SK-N-SH treated with all-trans-retinoic acid at 6 μM for 48 hours (cell line): ENCODE measurements at regions not wholly inside any gene's neighbourhood (a gene's known extent, or its start where the extent isn't known, plus 50 kb on each side); places are given as distances from the start of the nearest gene placed in this dataset.

Experiments used
- ARNTL ChIP-seq: fragments of 450-650 bp; formaldehyde crosslinking; IDR thresholded peaks from 2 replicates; pipeline ENCODE4 v1.5.0; 2020; ENCODE audit warnings: low read depth, mild to moderate bottlenecking, moderate library complexity, borderline replicate concordance
- CSDC2 ChIP-seq: fragments of 250-450 bp; sonication (Bioruptor Pico); IDR thresholded peaks from 2 replicates; pipeline ENCODE4 v1.5.0; 2020; ENCODE audit warnings: mild to moderate bottlenecking, moderate library complexity
- ESRRG ChIP-seq: fragments of 250-450 bp; sonication (Bioruptor Pico); IDR thresholded peaks from 2 replicates; pipeline ENCODE4 v1.6.1; 2021; ENCODE audit warnings: mild to moderate bottlenecking
- OSR1 ChIP-seq: fragments of 250-450 bp; sonication (Bioruptor Pico); IDR thresholded peaks from 2 replicates; pipeline ENCODE4 v1.8.0; 2022; ENCODE audit warnings: moderate library complexity, mild to moderate bottlenecking, inconsistent platforms
- PPARA ChIP-seq: fragments of 250-450 bp; sonication (Bioruptor Pico); IDR thresholded peaks from 2 replicates; pipeline ENCODE4 v1.5.0; 2020; ENCODE audit warnings: mild to moderate bottlenecking, borderline replicate concordance
- RARB ChIP-seq: fragments of 250-450 bp; sonication (Bioruptor Pico); IDR thresholded peaks from 2 replicates; pipeline ENCODE4 v1.8.0; 2021; ENCODE audit warnings: mild to moderate bottlenecking, moderate library complexity
- ZFP30 ChIP-seq: fragments of 450-650 bp; formaldehyde crosslinking; IDR thresholded peaks from 2 replicates; pipeline ENCODE4 v1.5.0; 2022; ENCODE audit warnings: mild to moderate bottlenecking, moderate library complexity
- ZNF70 ChIP-seq: fragments of 450-650 bp; formaldehyde crosslinking; IDR thresholded peaks from 2 replicates; pipeline ENCODE4 v1.5.0; 2020; ENCODE audit warnings: mild to moderate bottlenecking, moderate library complexity
- ZNF8 ChIP-seq: fragments of 450-650 bp; formaldehyde crosslinking; IDR thresholded peaks from 2 replicates; pipeline ENCODE4 v1.5.0; 2020; ENCODE audit warnings: mild to moderate bottlenecking, moderate library complexity
- TF ChIP-seq, protein P1 (sequence below): fragments of 250-450 bp; sonication (Bioruptor Pico); IDR thresholded peaks from 2 replicates; pipeline ENCODE4 v1.8.0; 2020; ENCODE audit warnings: mild to moderate bottlenecking, moderate library complexity, borderline replicate concordance
- TF ChIP-seq, protein P2 (sequence below): fragments of 250-450 bp; sonication (Bioruptor Pico); IDR thresholded peaks from 2 replicates; pipeline ENCODE4 v1.5.0; 2020; ENCODE audit warnings: mild to moderate bottlenecking, moderate library complexity
- TF ChIP-seq, protein P3 (sequence below): fragments of 250-450 bp; sonication (Bioruptor Pico); IDR thresholded peaks from 2 replicates; pipeline ENCODE4 v1.5.1; 2020; ENCODE audit warnings: low read depth, mild to moderate bottlenecking, moderate library complexity
- TF ChIP-seq, protein P4 (sequence below): fragments of 250-450 bp; sonication (Bioruptor Pico); IDR thresholded peaks from 2 replicates; pipeline ENCODE4 v1.8.0; 2021; ENCODE audit warnings: low read depth, mild to moderate bottlenecking, moderate library complexity, borderline replicate concordance

DNA sequence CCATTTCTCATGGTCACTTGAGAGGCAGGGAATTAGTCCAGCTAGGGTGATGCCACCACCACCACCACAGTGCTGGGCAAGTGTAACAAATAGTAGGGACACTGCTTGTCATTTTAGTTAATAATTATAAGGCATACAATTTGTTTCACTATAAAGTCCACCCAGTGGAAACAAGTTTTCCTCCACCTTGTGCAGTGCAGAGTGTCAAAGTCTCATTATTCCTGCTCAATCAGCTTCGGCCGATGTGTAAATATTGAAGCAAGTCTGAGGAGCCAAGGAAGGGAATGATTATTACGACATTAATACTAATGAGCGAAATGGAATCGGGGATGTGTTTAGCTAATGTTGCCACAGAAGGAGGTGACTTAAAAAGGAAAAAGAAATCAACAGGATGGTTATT is 340.4 kb downstream of the NKX6-1 start:
- TF ChIP-seq CSDC2 (CRISPR knock-in tag) (no peak), ARNTL (CRISPR knock-in tag) (no peak), ESRRG (CRISPR knock-in tag) (no peak), ZFP30 (CRISPR knock-in tag) (no peak), ZNF8 (CRISPR knock-in tag) (no peak), ZNF70 (no peak), RARB (CRISPR knock-in tag) (no peak), OSR1 (CRISPR knock-in tag) (no peak), PPARA (CRISPR knock-in tag) (no peak)
- TF ChIP-seq, protein P1, sequence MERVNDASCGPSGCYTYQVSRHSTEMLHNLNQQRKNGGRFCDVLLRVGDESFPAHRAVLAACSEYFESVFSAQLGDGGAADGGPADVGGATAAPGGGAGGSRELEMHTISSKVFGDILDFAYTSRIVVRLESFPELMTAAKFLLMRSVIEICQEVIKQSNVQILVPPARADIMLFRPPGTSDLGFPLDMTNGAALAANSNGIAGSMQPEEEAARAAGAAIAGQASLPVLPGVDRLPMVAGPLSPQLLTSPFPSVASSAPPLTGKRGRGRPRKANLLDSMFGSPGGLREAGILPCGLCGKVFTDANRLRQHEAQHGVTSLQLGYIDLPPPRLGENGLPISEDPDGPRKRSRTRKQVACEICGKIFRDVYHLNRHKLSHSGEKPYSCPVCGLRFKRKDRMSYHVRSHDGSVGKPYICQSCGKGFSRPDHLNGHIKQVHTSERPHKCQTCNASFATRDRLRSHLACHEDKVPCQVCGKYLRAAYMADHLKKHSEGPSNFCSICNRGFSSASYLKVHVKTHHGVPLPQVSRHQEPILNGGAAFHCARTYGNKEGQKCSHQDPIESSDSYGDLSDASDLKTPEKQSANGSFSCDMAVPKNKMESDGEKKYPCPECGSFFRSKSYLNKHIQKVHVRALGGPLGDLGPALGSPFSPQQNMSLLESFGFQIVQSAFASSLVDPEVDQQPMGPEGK (CRISPR knock-in tag), result no peak
- TF ChIP-seq, protein P2, sequence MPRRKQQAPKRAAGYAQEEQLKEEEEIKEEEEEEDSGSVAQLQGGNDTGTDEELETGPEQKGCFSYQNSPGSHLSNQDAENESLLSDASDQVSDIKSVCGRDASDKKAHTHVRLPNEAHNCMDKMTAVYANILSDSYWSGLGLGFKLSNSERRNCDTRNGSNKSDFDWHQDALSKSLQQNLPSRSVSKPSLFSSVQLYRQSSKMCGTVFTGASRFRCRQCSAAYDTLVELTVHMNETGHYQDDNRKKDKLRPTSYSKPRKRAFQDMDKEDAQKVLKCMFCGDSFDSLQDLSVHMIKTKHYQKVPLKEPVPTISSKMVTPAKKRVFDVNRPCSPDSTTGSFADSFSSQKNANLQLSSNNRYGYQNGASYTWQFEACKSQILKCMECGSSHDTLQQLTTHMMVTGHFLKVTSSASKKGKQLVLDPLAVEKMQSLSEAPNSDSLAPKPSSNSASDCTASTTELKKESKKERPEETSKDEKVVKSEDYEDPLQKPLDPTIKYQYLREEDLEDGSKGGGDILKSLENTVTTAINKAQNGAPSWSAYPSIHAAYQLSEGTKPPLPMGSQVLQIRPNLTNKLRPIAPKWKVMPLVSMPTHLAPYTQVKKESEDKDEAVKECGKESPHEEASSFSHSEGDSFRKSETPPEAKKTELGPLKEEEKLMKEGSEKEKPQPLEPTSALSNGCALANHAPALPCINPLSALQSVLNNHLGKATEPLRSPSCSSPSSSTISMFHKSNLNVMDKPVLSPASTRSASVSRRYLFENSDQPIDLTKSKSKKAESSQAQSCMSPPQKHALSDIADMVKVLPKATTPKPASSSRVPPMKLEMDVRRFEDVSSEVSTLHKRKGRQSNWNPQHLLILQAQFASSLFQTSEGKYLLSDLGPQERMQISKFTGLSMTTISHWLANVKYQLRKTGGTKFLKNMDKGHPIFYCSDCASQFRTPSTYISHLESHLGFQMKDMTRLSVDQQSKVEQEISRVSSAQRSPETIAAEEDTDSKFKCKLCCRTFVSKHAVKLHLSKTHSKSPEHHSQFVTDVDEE (CRISPR knock-in tag), result no peak
- TF ChIP-seq, protein P3, sequence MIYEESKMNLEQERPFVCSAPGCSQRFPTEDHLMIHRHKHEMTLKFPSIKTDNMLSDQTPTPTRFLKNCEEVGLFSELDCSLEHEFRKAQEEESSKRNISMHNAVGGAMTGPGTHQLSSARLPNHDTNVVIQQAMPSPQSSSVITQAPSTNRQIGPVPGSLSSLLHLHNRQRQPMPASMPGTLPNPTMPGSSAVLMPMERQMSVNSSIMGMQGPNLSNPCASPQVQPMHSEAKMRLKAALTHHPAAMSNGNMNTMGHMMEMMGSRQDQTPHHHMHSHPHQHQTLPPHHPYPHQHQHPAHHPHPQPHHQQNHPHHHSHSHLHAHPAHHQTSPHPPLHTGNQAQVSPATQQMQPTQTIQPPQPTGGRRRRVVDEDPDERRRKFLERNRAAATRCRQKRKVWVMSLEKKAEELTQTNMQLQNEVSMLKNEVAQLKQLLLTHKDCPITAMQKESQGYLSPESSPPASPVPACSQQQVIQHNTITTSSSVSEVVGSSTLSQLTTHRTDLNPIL (CRISPR knock-in tag), result no peak
- TF ChIP-seq, protein P4, sequence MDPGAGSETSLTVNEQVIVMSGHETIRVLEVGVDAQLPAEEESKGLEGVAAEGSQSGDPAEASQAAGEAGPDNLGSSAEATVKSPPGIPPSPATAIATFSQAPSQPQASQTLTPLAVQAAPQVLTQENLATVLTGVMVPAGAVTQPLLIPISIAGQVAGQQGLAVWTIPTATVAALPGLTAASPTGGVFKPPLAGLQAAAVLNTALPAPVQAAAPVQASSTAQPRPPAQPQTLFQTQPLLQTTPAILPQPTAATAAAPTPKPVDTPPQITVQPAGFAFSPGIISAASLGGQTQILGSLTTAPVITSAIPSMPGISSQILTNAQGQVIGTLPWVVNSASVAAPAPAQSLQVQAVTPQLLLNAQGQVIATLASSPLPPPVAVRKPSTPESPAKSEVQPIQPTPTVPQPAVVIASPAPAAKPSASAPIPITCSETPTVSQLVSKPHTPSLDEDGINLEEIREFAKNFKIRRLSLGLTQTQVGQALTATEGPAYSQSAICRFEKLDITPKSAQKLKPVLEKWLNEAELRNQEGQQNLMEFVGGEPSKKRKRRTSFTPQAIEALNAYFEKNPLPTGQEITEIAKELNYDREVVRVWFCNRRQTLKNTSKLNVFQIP (CRISPR knock-in tag), result no peak
